ENCODE measurements at regions not wholly inside any gene's neighbourhood (a gene's known extent, or its start where the extent isn't known, plus 50 kb on each side); places are given as distances from the start of the nearest gene placed in this dataset.

- H3K4me3 ChIP-seq (ENCODE audit: low read depth, low read length), result no peak overlapping the region
- DNase-seq (ENCODE audit: low read depth), result no peak
- TF ChIP-seq CTCF (IDR thresholded peaks at IDR 0.05; ENCODE audit: insufficient read depth, low read length, severe bottlenecking), result no peak
- H3K27me3 ChIP-seq (ENCODE audit: control insufficient read depth, insufficient read depth, low read length), result no peaks in the 10 kb centered on the region
- H3K36me3 ChIP-seq (ENCODE audit: control insufficient read depth, insufficient read depth, low read length), result no peaks in the 10 kb centered on the region
- no peak for FAIRE-seq
These were observed 215.5 kb downstream of the POSTN start for GRCh38 chr13:37383046-37383445.

DNA sequence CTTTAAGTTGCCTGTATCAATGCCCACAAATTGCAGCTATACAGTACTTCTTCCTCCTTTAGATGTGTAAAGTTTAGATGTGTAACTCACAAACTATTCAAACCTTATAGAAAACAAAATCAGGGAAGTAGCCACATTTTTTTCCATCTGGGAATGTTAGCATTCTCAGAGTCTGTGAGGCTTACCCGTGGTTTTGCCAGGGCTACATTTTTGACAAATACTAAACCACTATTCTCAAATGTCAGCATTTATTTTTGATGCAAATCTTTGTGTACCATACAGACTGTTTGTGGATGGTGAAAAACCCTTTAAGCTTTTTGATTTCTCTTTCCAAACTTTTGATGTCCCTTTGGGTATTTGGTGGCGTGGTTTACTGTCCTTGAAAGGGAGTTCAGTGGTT lies 216.4 kb downstream of the POSTN start:
- FAIRE-seq, result no peak
- TF ChIP-seq CTCF (IDR thresholded peaks at IDR 0.05; ENCODE audit: insufficient read depth, low read length, severe bottlenecking), result no peak
- no peak for DNase-seq (ENCODE audit: low read depth)
- H3K4me3 ChIP-seq (ENCODE audit: low read depth, low read length), result no peak overlapping the region
- no peaks in the 10 kb centered on the region for H3K27me3 ChIP-seq (ENCODE audit: control insufficient read depth, insufficient read depth, low read length)
- H3K36me3 ChIP-seq (ENCODE audit: control insufficient read depth, insufficient read depth, low read length), result no peaks in the 10 kb centered on the region

DNA sequence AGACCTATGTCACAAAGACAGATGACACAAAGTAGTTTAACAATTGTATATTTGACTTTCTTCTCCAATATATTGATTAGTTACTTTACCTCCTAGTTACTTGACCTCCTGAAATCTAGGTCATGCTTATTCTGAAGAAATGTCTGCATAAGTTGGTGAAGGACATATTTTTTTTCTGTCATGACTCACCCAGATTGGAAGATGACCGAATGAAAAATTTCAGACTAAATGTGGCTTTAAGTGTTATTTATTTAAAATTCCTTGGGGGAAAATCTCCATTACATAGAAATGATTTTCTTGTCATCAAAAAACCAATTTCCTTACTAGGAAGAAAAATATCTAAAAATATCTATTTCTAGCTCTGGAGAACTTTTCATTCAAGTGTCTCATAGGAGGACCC lies 217.1 kb downstream of the POSTN start:
- Histone ChIP-seq H3K4me3 (ENCODE audit: low read depth, low read length) (no peak overlapping the region), H3K27me3 (ENCODE audit: control insufficient read depth, insufficient read depth, low read length) (no peaks in the 10 kb centered on the region), H3K36me3 (ENCODE audit: control insufficient read depth, insufficient read depth, low read length) (no peaks in the 10 kb centered on the region)
- TF ChIP-seq CTCF (IDR thresholded peaks at IDR 0.05; ENCODE audit: insufficient read depth, low read length, severe bottlenecking), result no peak
- no peak for FAIRE-seq
- no peak for DNase-seq (ENCODE audit: low read depth)

DNA sequence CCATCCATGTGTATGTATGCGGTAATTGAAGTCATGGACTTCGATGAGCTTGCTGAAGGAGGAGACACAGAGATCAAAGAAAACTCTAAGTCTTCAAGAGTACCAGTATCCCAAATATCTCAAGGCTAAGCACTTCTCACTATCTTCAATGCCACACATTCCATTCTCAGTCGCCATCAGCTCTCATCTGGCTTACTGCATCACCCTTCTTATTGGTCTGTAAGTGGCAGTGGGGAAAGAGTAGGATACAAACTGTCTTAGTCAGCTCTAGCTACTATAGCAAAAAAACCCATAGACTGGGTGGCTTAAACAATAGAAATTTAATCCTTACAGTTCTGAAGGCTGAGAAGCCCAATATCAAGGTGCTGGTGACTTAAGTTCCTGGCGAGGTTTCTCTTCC lies 218.7 kb downstream of the POSTN start:
- H3K27me3 ChIP-seq (ENCODE audit: control insufficient read depth, insufficient read depth, low read length), result no peaks in the 10 kb centered on the region
- no peak overlapping the region for H3K4me3 ChIP-seq (ENCODE audit: low read depth, low read length)
- FAIRE-seq, result no peak
- DNase-seq (ENCODE audit: low read depth), result no peak
- no peaks in the 10 kb centered on the region for H3K36me3 ChIP-seq (ENCODE audit: control insufficient read depth, insufficient read depth, low read length)
- TF ChIP-seq CTCF (IDR thresholded peaks at IDR 0.05; ENCODE audit: insufficient read depth, low read length, severe bottlenecking), result no peak

GRCh38 chr13:37375724-37376123 lies 222.8 kb downstream of the POSTN start:
- Histone ChIP-seq H3K4me3 (ENCODE audit: low read depth, low read length) (no peak overlapping the region), H3K36me3 (ENCODE audit: control insufficient read depth, insufficient read depth, low read length) (no peaks in the 10 kb centered on the region), H3K27me3 (ENCODE audit: control insufficient read depth, insufficient read depth, low read length) (no peaks in the 10 kb centered on the region)
- no peak for TF ChIP-seq CTCF (IDR thresholded peaks at IDR 0.05; ENCODE audit: insufficient read depth, low read length, severe bottlenecking)
- FAIRE-seq (no peak), DNase-seq (ENCODE audit: low read depth) (peak; percentile 81)

DNA sequence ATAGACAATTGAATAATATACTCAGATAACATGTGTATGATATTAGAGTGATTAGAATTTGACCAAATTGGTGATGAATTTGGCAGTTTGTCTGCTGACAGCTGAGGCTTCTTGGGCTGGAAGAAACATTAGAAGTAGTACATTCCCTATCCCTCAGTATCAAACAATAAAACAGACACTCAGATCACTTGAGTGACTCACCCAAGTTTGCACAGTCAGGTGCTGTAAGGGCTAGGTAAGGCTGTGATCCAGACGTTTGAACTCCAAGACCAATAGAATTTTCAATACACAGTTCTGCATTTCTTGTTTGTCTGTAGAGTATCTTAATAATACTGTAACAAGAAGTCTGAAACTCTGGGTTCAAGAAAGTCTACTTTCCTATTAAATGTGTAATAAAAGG lies 223.5 kb downstream of the POSTN start:
- H3K4me3 ChIP-seq (ENCODE audit: low read depth, low read length), result no peak overlapping the region
- peak; percentile 78 for DNase-seq (ENCODE audit: low read depth)
- no peaks in the 10 kb centered on the region for H3K27me3 ChIP-seq (ENCODE audit: control insufficient read depth, insufficient read depth, low read length)
- H3K36me3 ChIP-seq (ENCODE audit: control insufficient read depth, insufficient read depth, low read length), result no peaks in the 10 kb centered on the region
- TF ChIP-seq CTCF (IDR thresholded peaks at IDR 0.05; ENCODE audit: insufficient read depth, low read length, severe bottlenecking), result no peak
- peak; percentile 58 for FAIRE-seq

Data from bronchial epithelial cell (primary cell).